ENCODE measurements at regions not wholly inside any gene's neighbourhood (a gene's known extent, or its start where the extent isn't known, plus 50 kb on each side); places are given as distances from the start of the nearest gene placed in this dataset.

- H3K27ac ChIP-seq = no peak overlapping the region
- no peak for DNase-seq (ENCODE audit: low spot score)
- no peak for TF ChIP-seq CTCF (IDR thresholded peaks at IDR 0.05)
Observed at GRCh38 chr10:64636461-64636860, 1115.3 kb downstream of the REEP3 start.

GRCh38 chr10:64637939-64638338, 1116.7 kb downstream of the REEP3 start:
- H3K4me3 ChIP-seq = no peak overlapping the region
- no peak overlapping the region for H3K27ac ChIP-seq
- DNase-seq (ENCODE audit: low spot score) = no peak
- no peak for TF ChIP-seq CTCF (IDR thresholded peaks at IDR 0.05)

More at GRCh38 chr10:64636461-64636860, 1115.3 kb downstream of the REEP3 start:
- no peak overlapping the region for H3K4me3 ChIP-seq

- TF ChIP-seq CTCF (IDR thresholded peaks at IDR 0.05) = no peak
Observed at GRCh38 chr10:64648915-64649314, 1127.7 kb downstream of the REEP3 start.

GRCh38 chr10:64658528-64658927, 1137.3 kb downstream of the REEP3 start:
- Histone ChIP-seq H3K4me3 (no peak overlapping the region), H3K27ac (no peak overlapping the region)
- TF ChIP-seq CTCF (IDR thresholded peaks at IDR 0.05) = no peak
- no peak for DNase-seq (ENCODE audit: low spot score)

More at GRCh38 chr10:64648915-64649314, 1127.7 kb downstream of the REEP3 start:
- no peak for DNase-seq (ENCODE audit: low spot score)
- Histone ChIP-seq H3K27ac (no peak overlapping the region), H3K4me3 (no peak overlapping the region)

GRCh38 chr10:64659311-64659710, 1138.1 kb downstream of the REEP3 start:
- Histone ChIP-seq H3K4me3 (no peak overlapping the region), H3K27ac (no peak overlapping the region)
- TF ChIP-seq CTCF (IDR thresholded peaks at IDR 0.05) = no peak
- no peak for DNase-seq (ENCODE audit: low spot score)

GRCh38 chr10:64682043-64682442, 1160.8 kb downstream of the REEP3 start:
- DNase-seq (ENCODE audit: low spot score) = no peak
- H3K27ac ChIP-seq = no peak overlapping the region
- TF ChIP-seq CTCF (IDR thresholded peaks at IDR 0.05) = no peak
- no peak overlapping the region for H3K4me3 ChIP-seq

GRCh38 chr10:64690194-64690593, 1169.0 kb downstream of the REEP3 start:
- no peak for DNase-seq (ENCODE audit: low spot score)
- no peak overlapping the region for H3K27ac ChIP-seq
- no peak overlapping the region for H3K4me3 ChIP-seq
- no peak for TF ChIP-seq CTCF (IDR thresholded peaks at IDR 0.05)

All from coronary artery (tissue), 2 donors.